Activated CD8-positive, alpha-beta memory T cell treated with anti-CD3 and anti-CD28 coated beads for 24 hours (primary cell): ENCODE measurements at regions not wholly inside any gene's neighbourhood (a gene's known extent, or its start where the extent isn't known, plus 50 kb on each side); places are given as distances from the start of the nearest gene placed in this dataset.
"Not testable (repeated sequence)": the region's sequence is repeated elsewhere in the genome, so short reads cannot be mapped to it uniquely, and the experiment has no call there.

Source experiments
- DNase-seq: peaks from one replicate; pipeline ENCODE4 v3.0.0-alpha.2; 2020

DNA sequence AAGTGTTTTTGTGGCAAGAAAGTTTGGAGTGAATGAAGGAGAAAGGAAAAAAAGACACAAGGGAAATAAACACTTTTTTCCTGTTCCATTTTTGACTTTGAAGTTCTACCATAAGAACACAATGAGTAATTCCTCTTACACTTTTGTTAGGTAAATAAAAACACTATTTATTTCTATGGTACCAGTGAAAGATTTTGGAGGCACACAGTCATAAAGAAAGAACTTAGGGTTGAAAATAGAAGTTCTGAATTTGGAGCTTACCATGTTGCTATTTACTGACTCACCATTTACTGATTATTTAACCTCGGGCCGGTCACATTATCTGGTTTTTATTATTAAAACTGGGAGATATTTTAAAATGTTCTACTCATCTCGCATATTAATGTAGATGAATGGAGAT, 367.8 kb downstream of the TLE1 start:
- DNase-seq: no peak

- no peak for DNase-seq
Observed at GRCh38 chr9:81320909-81321482, 368.4 kb downstream of the TLE1 start.

- no peak for DNase-seq
Observed at GRCh38 chr9:81318571-81318970, 370.8 kb downstream of the TLE1 start.

DNA sequence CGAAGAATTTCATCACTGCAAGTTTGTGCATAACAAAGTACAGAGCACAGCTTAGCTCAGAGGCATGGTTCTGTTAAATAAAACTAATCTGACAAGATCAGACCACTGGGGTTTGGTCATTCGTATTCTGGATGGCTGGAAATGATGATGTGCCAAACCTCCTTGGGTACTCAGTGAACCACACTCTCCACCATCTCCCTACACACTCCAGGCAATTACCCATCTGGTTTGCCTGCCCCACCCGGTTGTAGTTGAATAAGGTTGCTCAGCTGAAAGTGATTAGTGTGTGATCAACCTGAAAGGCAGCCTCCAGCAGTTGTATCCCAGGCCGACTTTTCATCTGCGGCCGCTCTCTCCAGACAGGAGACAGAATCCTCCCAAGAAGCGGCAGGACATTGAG, 371.4 kb downstream of the TLE1 start:
- no peak for DNase-seq

GRCh38 chr9:81317223-81317622, 372.1 kb downstream of the TLE1 start:
- DNase-seq: no peak

DNA sequence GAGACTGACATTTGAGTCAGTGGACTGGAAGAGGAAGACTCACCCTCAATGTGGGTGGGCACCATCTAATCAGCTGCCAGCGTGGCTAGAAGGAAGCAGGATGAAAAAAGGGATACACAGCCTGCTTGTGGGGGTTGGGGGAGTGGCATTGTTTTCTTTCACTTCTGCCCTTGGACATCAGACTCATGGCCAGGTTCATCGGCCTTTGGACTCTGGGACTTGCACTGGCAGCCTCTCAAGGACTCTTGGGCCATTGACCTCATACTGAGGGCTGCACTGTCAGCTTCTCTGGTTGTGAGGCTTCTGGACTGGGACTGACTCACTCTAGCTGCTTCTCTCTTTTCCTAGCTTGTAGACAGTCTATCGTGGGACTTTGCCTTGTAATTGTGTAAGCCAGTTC, 374.9 kb downstream of the TLE1 start:
- no peak for DNase-seq

DNA sequence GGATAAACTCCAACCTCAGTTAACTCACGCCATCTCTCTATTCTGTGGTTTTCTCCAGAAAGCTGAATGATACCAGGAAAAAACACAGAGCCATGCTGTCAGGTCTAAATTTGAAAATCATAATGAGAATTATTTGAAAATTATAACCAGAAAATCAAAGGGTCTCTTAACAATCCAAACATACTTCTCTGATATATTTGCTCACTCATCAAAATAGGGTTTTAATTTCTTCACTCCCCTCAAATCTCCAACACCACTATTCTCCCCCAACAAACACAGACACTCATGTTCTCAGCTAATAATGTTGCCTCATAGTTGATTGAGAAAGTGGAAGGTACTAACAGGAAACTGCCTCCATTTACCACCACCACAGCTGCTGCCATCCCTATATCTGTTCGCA, 375.5 kb downstream of the TLE1 start:
- DNase-seq: no peak

DNA sequence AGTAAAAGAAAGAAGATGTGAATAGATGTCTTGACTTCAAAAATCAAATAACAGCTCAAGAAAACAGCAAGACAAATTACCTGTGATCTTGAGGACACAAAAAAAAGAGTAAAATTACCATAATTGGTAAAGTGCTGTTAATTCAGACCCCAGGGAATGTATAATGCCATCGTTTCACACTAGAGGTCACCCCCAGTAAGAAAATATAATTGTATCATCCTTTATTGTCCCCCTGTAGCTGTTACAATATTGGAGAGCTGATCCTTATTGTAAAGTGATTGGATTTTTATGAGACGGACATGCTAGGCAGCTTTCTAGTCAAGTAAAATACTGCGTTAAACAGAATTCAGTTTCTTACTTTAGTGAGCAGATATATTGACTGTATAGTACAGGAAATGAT, 377.0 kb downstream of the TLE1 start:
- DNase-seq: no peak

DNA sequence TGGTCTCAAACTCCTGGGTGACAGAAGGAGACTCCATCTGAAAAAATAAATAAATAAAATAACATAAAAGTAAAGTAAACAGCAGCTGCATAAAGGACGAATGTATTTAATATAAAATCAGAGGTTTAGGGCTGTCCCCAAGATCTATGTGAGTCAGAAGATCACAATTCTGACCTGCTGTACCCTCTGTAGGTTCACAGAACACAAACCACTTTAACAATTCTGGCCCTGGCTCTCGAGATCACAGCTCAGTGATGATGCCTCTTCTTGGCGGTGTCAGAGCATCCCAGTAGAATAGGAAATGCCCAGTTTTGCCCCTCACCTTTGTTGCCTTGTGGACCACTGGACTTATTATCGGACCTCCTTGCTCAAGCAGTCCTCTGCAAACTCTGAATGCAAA, 380.9 kb downstream of the TLE1 start:
- DNase-seq: no peak

DNA sequence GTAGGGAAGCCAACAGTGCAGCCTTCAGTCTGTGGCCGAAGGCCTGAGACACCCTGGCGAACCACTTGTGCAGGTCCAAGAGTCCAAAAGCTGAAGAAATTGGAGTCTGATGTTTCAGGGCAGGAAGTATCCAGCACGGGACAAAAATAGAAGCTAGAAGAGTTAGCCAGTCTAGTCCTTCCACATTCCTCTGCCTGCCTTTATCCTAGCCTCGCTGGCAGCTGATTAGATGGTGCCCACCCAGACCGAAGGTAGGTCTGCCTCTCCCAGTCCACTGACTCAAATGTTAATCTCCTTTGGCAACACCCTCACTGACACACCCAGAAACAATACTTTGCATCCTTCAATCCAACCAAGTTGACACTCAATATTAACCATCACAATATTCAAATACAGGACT, 381.6 kb downstream of the TLE1 start:
- not testable (repeated sequence) for DNase-seq

DNA sequence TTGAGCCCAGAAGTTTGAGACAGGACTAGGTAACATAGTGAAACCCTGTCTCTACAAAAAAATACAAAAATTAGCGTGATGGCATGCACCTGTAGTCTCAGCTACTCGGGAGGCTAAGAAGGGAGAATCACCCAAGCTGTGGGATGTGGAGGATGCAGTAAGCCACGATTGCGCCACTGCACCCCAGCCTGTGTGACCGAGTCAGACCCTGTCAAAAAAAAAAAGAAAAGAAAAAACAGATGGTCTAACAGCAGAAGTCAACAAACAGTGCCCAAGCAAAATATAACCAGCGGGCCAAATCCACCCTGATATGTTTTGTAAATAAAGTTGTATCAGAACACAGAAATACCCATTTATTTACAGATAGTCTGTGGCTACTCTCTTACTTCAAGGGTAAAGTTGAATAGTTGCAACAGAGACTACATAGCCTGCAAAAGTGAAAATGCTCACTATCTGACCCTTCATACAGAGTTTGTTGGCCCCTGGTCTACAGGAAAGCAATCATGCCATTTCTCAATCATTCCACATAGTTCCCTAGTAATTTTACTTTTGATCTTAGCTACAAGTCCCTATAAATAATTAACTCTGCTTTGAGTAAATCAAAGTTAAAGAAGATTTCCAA, 383.7 kb downstream of the TLE1 start:
- no peak for DNase-seq

GRCh38 chr9:81303658-81304057, 385.7 kb downstream of the TLE1 start:
- DNase-seq: no peak

DNA sequence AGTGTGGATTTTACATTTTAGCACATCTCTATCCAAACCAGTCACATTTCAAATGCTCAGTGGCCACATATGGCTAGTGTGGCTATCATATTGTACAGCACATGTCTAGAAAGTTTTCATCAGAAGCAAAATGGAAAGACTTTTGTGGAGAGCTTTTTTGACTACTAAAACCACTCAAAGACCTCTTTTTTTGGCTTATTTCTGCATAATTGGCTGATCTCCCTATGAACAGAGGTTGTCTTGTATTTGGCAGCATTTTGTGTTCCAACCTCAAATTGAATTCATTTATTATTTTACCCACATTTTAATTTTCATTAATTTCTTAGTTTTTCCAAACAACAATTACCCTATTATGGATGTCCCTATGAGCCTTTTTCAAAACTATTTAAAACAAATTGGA, 395.7 kb downstream of the TLE1 start:
- DNase-seq: no peak

GRCh38 chr9:81292056-81292805, 397.1 kb downstream of the TLE1 start:
- DNase-seq: no peak

DNA sequence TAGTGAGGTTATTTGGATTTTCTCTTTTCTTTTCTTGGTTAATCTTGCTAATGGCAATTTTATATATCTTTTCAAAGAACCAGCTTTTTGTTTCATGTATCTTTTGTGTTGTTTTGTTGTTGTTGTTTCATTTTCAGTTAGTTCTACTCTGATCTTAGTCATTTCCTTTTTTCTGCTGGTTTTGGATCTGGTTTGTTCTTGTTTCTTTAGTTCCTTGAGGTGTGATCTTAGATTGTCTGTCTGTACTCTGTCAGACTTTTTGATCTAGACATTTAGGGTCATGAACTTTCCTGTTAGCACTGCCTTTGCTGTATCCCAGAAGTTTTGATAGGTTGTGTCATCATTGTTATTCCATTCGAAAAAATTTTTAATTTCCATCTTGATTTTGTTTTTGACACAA, 399.7 kb downstream of the TLE1 start:
- no peak for DNase-seq

DNA sequence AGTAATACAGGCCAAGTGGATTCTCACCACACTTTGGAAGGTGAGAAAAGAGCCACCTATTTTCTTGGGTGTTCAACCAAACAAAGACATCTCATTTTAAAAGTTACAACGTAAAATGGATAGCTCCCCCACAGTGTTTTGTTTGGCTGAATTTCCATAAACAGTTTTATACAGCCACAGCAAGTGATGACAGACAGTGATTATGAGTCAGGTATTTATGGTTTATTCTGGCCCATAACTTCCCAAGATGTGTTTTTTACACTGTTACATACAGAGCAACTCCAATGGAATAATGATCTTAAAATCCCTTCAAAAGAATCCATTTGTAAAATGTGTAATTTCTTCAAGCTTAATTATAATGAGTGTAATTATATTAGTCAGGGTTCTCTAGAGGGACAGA, 421.3 kb downstream of the TLE1 start:
- no peak for DNase-seq

- DNase-seq: no peak
Observed at GRCh38 chr9:81266674-81267073, 422.7 kb downstream of the TLE1 start.

DNA sequence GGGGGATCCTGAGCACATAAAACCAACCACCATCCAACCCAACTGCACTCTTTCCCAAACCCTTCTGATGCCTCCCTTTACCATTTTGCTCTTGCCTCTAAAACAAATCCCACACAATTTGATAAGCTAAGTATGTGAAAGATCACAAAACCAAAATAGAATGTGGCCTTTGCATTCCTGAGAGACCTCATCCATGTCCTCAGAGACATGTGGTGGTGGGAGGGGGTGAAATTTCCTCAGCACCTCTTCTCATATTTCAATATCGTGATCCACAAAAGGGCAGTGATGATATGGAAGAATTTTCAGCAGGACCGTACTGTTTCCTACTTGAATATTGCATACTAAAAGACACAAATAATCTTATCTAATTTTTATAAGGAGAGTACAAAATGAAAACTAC, 423.3 kb downstream of the TLE1 start:
- DNase-seq: no peak

DNA sequence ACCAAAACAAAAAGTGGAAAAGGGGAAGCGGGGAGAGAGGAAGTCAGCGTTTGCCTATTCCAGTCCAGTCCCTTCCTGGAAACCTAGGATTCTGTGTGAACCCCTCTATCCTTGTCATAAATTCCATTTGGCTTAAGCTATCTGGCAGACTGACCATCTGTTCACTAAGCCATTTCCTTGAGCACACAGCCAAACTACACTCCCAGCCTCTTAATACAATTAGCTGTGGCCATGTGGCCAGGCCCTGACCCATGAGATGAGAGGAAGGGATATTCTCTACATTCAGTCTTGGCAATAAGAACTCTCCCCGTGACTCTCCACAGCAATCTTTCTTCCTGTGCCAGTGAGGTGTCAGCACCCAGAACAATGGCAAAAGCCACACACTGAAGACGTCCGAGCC, 424.8 kb downstream of the TLE1 start:
- DNase-seq: no peak

DNA sequence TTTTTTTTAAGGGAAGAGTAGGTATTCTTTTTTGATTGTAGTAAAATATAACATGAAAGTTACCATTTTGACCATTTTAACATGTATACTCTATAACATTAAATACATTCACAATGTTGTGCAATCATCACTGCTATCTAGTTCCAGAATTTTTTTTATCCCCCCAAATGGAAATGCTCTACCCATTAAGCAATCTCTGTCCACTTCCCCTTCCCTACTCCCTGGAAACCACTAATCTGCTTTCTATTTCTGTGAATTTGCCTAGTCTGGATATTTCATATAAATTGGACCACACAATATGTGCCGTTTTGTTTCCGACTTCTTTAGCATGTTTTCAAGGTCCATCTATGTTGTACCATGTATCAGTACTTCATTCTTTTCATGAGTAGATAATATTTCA, 429.5 kb downstream of the TLE1 start:
- DNase-seq: no peak

DNA sequence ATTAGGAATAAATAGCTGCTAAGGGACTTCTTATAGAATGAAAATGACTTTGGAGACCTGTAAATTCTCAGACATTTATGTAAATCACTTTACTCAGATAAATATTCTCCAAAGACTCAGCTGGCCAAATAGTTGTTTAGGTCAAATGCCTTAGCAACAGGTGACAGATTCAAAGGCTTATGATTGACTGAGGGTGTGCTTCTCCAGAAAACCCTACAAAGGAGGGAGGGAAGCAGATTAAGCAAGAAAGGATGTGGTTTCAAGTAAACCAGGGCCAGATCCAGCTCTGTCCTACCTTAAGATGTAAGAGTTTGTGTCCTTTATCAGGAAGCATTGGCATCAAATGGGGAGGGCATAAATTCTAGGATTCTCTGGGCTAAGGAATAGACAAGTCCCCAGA, 433.0 kb downstream of the TLE1 start:
- no peak for DNase-seq

DNA sequence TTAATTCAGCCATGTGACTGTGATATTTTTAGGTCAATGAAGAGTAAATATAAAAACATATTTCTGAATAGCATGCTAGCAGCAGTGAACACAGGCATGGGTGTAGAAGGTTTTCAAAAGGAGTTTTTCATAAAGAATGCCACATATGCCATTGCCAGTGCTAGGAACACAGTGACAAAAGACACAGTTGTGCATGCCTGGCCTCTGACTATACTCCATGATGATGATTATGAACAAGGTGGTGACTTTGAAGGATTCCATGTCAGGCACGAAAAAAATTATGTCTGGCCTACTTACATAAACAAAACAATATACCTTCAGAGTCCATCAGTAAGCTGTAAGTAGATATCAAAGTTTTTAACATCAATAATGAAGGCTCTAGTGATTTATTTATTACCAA, 438.7 kb downstream of the TLE1 start:
- no peak for DNase-seq

- DNase-seq: no peak
Observed at GRCh38 chr9:81250041-81250440, 439.3 kb downstream of the TLE1 start.

GRCh38 chr9:81245254-81245956, 443.9 kb downstream of the TLE1 start:
- no peak for DNase-seq
